OCI-LY7 (cell line): ENCODE measurements at regions not wholly inside any gene's neighbourhood (a gene's known extent, or its start where the extent isn't known, plus 50 kb on each side); places are given as distances from the start of the nearest gene placed in this dataset.
"Not testable (repeated sequence)": the region's sequence is repeated elsewhere in the genome, so short reads cannot be mapped to it uniquely, and the experiment has no call there.

Experiments used
- BruUV-seq: library from RNA; stranded (reverse); fragments of 400-500 nt; replicated peaks from 2 replicates; lab custom pipeline; 2021; lab: Mats Ljungman, UMichigan
- CTCF ChIA-PET: fragments of 300-600 bp; sonication (Branson Sonifier 250); formaldehyde crosslinking; loops from one replicate; lab custom pipeline; 2022; ENCODE audit warnings: antibody characterized with exemption; ENCODE audit not compliant: unreplicated experiment; lab: Charles Lee
- POLR2A ChIA-PET: fragments of 300-600 bp; sonication (Branson Sonifier 250); formaldehyde crosslinking; loops from one replicate; lab custom pipeline; 2022; ENCODE audit warnings: antibody characterized with exemption; lab: Charles Lee
- DNase-seq: peaks from one replicate; pipeline ENCODE4 v3.0.0-alpha.2; 2015; ENCODE audit warnings: low spot score
- H2AFZ ChIP-seq: fragments of 200-600 bp; sonication (generic), shearing (Covaris generic); 2 replicates; pipeline ENCODE4 v1.6.1; 2014; ENCODE audit warnings: mild to moderate bottlenecking, antibody characterized with exemption, low read length, moderate library complexity
- H3K27ac ChIP-seq: fragments of 200-600 bp; sonication (generic); 2 replicates; pipeline ENCODE4 v1.5.1; 2014; ENCODE audit warnings: mixed run types, low read depth, mild to moderate bottlenecking, moderate library complexity, low read length, inconsistent platforms; ENCODE audit not compliant: poor library complexity, severe bottlenecking
- H3K36me3 ChIP-seq: fragments of 200-600 bp; sonication (generic); 2 replicates; pipeline ENCODE4 v1.6.1; 2014; ENCODE audit warnings: mild to moderate bottlenecking, antibody characterized with exemption, low read length, moderate library complexity, mixed read lengths; ENCODE audit not compliant: insufficient read depth
- H3K4me1 ChIP-seq: fragments of 200-600 bp; sonication (generic); 2 replicates; pipeline ENCODE4 v1.5.1; 2014; ENCODE audit warnings: mild to moderate bottlenecking, low read length; ENCODE audit not compliant: insufficient read depth, poor library complexity, severe bottlenecking
- H3K4me2 ChIP-seq: fragments of 200-600 bp; sonication (generic); 2 replicates; pipeline ENCODE4 v1.6.1; 2014; ENCODE audit warnings: mild to moderate bottlenecking, low read length
- H3K4me3 ChIP-seq: fragments of 200-600 bp; sonication (generic); 2 replicates; pipeline ENCODE4 v1.5.1; 2014; ENCODE audit warnings: mild to moderate bottlenecking, low read depth, low read length; ENCODE audit not compliant: poor library complexity, severe bottlenecking
- H3K79me2 ChIP-seq: fragments of 200-600 bp; sonication (generic); 2 replicates; pipeline ENCODE4 v1.6.1; 2016; ENCODE audit warnings: low read depth, mild to moderate bottlenecking, low read length, moderate library complexity, mixed read lengths; ENCODE audit not compliant: insufficient read depth
- H3K9me2 ChIP-seq: fragments of 200-600 bp; sonication (generic); 2 replicates; pipeline ENCODE4 v1.6.1; 2016; ENCODE audit warnings: mild to moderate bottlenecking, low read length, mixed read lengths; ENCODE audit not compliant: insufficient read depth
- H3K9me3 ChIP-seq: fragments of 200-600 bp; sonication (generic); 2 replicates; pipeline ENCODE4 v1.6.1; 2014; ENCODE audit warnings: mild to moderate bottlenecking, mixed run types, low read length, mixed read lengths
- H4K20me1 ChIP-seq: fragments of 200-600 bp; sonication (generic); 2 replicates; pipeline ENCODE4 v1.6.1; 2014; ENCODE audit warnings: mild to moderate bottlenecking, antibody characterized with exemption, low read length, moderate library complexity, mixed read lengths; ENCODE audit not compliant: insufficient read depth
- EZH2phosphoT487 ChIP-seq: fragments of 200-600 bp; sonication (generic); IDR thresholded peaks from 2 replicates; pipeline ENCODE4 v1.6.1; 2018; ENCODE audit warnings: low read depth, borderline replicate concordance, mild to moderate bottlenecking, mixed run types, antibody characterized with exemption, low read length, moderate library complexity, mixed read lengths
- intact Hi-C: fragments of 100-400 bp; cut with micrococcal nuclease; formaldehyde crosslinking; loops from one replicate; pipeline ENCODE4 v1.10.0; 2022; ENCODE audit not compliant: unreplicated experiment
- TF ChIP-seq, protein P1 (sequence below): fragments of 200-600 bp; sonication (generic); conservative IDR thresholded peaks from 2 replicates; pipeline ENCODE4 v1.5.1; 2014; ENCODE audit warnings: mild to moderate bottlenecking, antibody characterized with exemption, low read length, moderate library complexity, mixed read lengths

DNA sequence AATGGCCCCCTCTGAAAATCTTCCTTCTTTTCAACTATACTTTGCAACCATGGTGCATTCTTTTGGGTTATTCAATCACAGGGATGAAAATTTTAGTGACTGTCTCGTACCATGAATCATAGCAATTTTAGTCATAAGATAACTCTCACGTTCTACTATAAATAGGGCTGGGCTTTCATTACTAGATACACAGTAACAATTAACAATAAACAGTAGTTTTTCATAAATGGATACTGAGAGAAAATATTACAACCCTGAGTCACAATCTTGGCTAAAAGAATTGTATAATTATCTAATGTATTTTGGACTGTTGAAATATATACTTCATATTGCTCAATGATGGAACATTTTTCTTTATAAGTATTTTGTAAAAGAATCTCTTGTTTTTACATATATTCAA is 96.1 kb downstream of the TEX35 start:
- Histone ChIP-seq H3K79me2 (no peaks in the 10 kb centered on the region), H2AFZ (peak overlapping the region; percentile 27), H3K4me2 (peak overlapping the region; percentile 67), H3K9me2 (no peaks in the 10 kb centered on the region), H3K4me1 (peaks cover 66% of the 10 kb centered on the region), H3K36me3 (no peaks in the 10 kb centered on the region), H3K27ac (peak overlapping the region; percentile 98), H3K9me3 (no peaks in the 10 kb centered on the region), H3K4me3 (peak overlapping the region; percentile 1), H4K20me1 (no peaks in the 10 kb centered on the region)
- BruUV-seq: no TSS peak
- no peak for TF ChIP-seq EZH2phosphoT487
- TF ChIP-seq, protein P1, sequence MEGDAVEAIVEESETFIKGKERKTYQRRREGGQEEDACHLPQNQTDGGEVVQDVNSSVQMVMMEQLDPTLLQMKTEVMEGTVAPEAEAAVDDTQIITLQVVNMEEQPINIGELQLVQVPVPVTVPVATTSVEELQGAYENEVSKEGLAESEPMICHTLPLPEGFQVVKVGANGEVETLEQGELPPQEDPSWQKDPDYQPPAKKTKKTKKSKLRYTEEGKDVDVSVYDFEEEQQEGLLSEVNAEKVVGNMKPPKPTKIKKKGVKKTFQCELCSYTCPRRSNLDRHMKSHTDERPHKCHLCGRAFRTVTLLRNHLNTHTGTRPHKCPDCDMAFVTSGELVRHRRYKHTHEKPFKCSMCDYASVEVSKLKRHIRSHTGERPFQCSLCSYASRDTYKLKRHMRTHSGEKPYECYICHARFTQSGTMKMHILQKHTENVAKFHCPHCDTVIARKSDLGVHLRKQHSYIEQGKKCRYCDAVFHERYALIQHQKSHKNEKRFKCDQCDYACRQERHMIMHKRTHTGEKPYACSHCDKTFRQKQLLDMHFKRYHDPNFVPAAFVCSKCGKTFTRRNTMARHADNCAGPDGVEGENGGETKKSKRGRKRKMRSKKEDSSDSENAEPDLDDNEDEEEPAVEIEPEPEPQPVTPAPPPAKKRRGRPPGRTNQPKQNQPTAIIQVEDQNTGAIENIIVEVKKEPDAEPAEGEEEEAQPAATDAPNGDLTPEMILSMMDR: no peak
- intact Hi-C loops: loop anchor here (5.0 kb wide), 1 partner anchor 418 kb away; the partner anchor contains the start of gene FAM20B
- ChIA-PET POLR2A (interaction anchor here (0.6 to 6.0 kb wide), 13 partner anchors 10 to 136 kb away, joined by 3 to 53 read pairs (median 4); partner anchors contain the start of gene RALGPS2), CTCF (no interaction called here)
- DNase-seq: no peak

DNA sequence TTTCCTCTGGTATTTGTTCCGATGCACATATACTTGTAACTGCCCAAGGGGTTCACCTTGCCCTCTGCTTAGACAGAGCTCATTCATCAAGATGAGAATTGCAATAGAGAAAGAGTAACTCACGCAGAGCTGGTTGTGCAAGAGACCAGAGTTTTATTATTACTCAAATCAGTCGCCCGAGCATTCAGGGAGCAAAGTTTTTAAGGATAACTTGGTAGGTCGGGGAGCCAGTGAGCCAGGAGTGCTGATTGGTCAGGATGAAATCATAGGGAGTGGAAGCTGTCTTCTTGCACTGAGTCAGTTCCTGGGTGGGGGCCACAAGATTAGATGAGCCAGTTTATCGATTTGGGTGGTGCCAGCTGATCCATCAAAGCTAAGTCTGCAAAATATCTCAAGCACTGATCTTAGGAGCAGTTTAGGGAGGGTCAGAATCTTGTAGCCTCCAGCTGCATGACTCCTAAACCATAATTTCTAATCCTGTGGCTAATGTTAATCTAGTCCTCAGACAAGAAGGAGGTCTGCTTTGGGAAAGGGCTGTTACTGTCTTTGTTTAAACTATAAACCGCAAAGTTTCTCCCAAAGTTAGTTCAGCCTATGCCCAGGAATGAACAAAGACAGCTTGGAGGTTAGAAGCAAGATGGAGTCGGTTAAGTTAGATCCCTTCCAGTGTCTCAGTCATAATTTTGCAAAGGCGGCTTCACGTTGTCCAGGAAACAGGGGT is 97.9 kb downstream of the TEX35 start:
- peaks cover 54% of the 10 kb centered on the region for H3K4me1 ChIP-seq
- POLR2A ChIA-PET: interaction anchor here (0.6 to 6.0 kb wide), 12 partner anchors 8 to 431 kb away, joined by 3 to 53 read pairs (median 4); no protein-coding TSS in a partner anchor
- H4K20me1 ChIP-seq, H3K9me3 ChIP-seq, DNase-seq, intact Hi-C loops, H3K9me2 ChIP-seq, H3K4me2 ChIP-seq, H3K79me2 ChIP-seq, H3K4me3 ChIP-seq, H2AFZ ChIP-seq, H3K36me3 ChIP-seq, BruUV-seq, H3K27ac ChIP-seq, CTCF ChIA-PET: not testable (repeated sequence)

DNA sequence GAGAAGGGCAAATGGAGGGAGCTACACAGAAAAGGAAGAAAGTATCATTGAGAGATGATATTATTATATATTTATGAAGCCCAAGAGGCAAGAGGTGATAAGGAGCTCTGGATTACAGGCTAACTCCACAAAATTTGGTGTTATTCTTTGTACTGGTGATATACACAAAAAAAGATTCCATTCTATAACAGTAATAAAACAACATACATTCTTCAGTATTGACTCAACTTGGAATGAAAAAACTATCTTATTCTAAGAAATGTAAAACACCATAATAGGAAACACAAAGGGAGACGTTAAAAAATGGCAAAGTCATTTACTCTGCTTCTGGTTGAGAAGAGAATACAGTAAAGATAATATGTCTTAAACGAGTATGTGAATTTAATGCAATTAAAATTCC is 99.4 kb downstream of the TEX35 start:
- H3K9me3 ChIP-seq: no peaks in the 10 kb centered on the region
- TF ChIP-seq EZH2phosphoT487: no peak
- no peak overlapping the region for H3K27ac ChIP-seq
- no peaks in the 10 kb centered on the region for H3K36me3 ChIP-seq
- no peaks in the 10 kb centered on the region for H3K79me2 ChIP-seq
- peak overlapping the region; percentile 31; the same call in 1 of the 2 replicates for H2AFZ ChIP-seq
- DNase-seq: no peak
- no peak overlapping the region for H3K4me2 ChIP-seq
- no TSS peak for BruUV-seq
- POLR2A ChIA-PET: interaction anchor here (0.8 to 6.0 kb wide), 8 partner anchors 11 to 430 kb away, joined by 3 to 53 read pairs (median 3); no protein-coding TSS in a partner anchor
- no peaks in the 10 kb centered on the region for H3K9me2 ChIP-seq
- H4K20me1 ChIP-seq: no peaks in the 10 kb centered on the region
- no peak overlapping the region for H3K4me3 ChIP-seq
- CTCF ChIA-PET: no interaction called here
- intact Hi-C loops: no loop called here
- H3K4me1 ChIP-seq: peaks cover 40% of the 10 kb centered on the region
